CD14-positive monocyte (primary cell): ENCODE measurements at regions not wholly inside any gene's neighbourhood (a gene's known extent, or its start where the extent isn't known, plus 50 kb on each side); places are given as distances from the start of the nearest gene placed in this dataset.

Source experiments
- DNase-seq, 3 donors: peaks; one replicate each; pipeline ENCODE4 v3.0.0-alpha.2; 2011 to 2022
- H2AFZ ChIP-seq: 2 replicates; pipeline ENCODE4 v1.6.0; 2012; ENCODE audit warnings: mild to moderate bottlenecking, low read depth, low read length, inconsistent platforms; ENCODE audit not compliant: insufficient read depth, poor library complexity, severe bottlenecking
- H3K27ac ChIP-seq, 2 donors: 1 replicate in 1 of 2; 2 replicates in 1 of 2; pipeline ENCODE4 v1.5.1; 2012 to 2013; ENCODE audit warnings: low read length in 2 of 2, control low read depth in 1 of 2, inconsistent platforms in 1 of 2, low read depth in 1 of 2, mild to moderate bottlenecking in 1 of 2
- H3K27me3 ChIP-seq, 2 donors: one replicate each; pipeline versions ENCODE4 v1.6.0 to v1.6.1; 2011 to 2013; ENCODE audit warnings: low read length in 2 of 2; ENCODE audit not compliant: control insufficient read depth in 2 of 2, insufficient read depth in 2 of 2
- H3K36me3 ChIP-seq, 2 donors: replicated peaks in 1 of 2; 1 replicate in 1 of 2; 2 replicates in 1 of 2; pipeline versions ENCODE4 v1.5.1 to v1.6.1; 2012 to 2013; ENCODE audit warnings: low read length in 2 of 2, control low read depth in 1 of 2, inconsistent platforms in 1 of 2, mild to moderate bottlenecking in 1 of 2; ENCODE audit not compliant: insufficient read depth in 2 of 2, control insufficient read depth in 1 of 2
- H3K4me1 ChIP-seq, 2 donors: 1 replicate in 1 of 2; 2 replicates in 1 of 2; pipeline versions ENCODE4 v1.5.1 to v1.6.1; 2012 to 2013; ENCODE audit warnings: low read length in 2 of 2, control low read depth in 1 of 2, inconsistent platforms in 1 of 2, mild to moderate bottlenecking in 1 of 2, moderate library complexity in 1 of 2; ENCODE audit not compliant: insufficient read depth in 2 of 2, control insufficient read depth in 1 of 2
- H3K4me2 ChIP-seq: replicated peaks from 2 replicates; pipeline ENCODE3; 2012; ENCODE audit warnings: low read length, moderate library complexity, mild to moderate bottlenecking; ENCODE audit not compliant: poor library complexity, severe bottlenecking; ENCODE audit errors: extremely low read depth
- H3K4me3 ChIP-seq, 3 experiments: fragments of 200-600 bp in 1 of 3; sonication (generic) in 1 of 3; replicated peaks in 1 of 3; 1 replicate in 2 of 3; 2 replicates in 1 of 3; pipeline ENCODE4 v1.5.1; 2011 to 2013; ENCODE audit warnings: low read length in 3 of 3, mild to moderate bottlenecking in 3 of 3, control low read depth in 2 of 3, low read depth in 2 of 3, inconsistent platforms in 1 of 3, moderate library complexity in 1 of 3
- H3K79me2 ChIP-seq: 2 replicates; pipeline ENCODE4 v1.6.0; 2012; ENCODE audit warnings: mild to moderate bottlenecking, control low read depth, inconsistent platforms, low read length, moderate library complexity; ENCODE audit not compliant: insufficient read depth
- H3K9ac ChIP-seq: 2 replicates; pipeline ENCODE4 v1.6.0; 2017; ENCODE audit warnings: low read length, mild to moderate bottlenecking; ENCODE audit not compliant: insufficient read depth, poor library complexity, severe bottlenecking
- H3K9me3 ChIP-seq, 2 donors: replicated peaks in 1 of 2; 1 replicate in 1 of 2; 2 replicates in 1 of 2; pipeline versions ENCODE4 v1.5.1 to v1.6.1; 2012 to 2013; ENCODE audit warnings: low read length in 2 of 2, control low read depth in 1 of 2; ENCODE audit not compliant: control insufficient read depth in 1 of 2, insufficient read depth in 1 of 2
- H4K20me1 ChIP-seq: 2 replicates; pipeline ENCODE4 v1.6.0; 2012; ENCODE audit warnings: mild to moderate bottlenecking, low read length, control low read depth, moderate library complexity; ENCODE audit not compliant: insufficient read depth
- H3K27ac Mint-ChIP-seq, 7 donors: one replicate each; pipeline ENCODE4 v1.8.0; 2020; ENCODE audit warnings: mild to moderate bottlenecking in 7 of 7, mixed read lengths in 7 of 7, moderate library complexity in 6 of 7, inconsistent platforms in 2 of 7
- H3K27me3 Mint-ChIP-seq, 3 donors: one replicate each; pipeline ENCODE4 v1.8.0; 2021 to 2022; ENCODE audit warnings: low read depth in 3 of 3, mild to moderate bottlenecking in 3 of 3, mixed read lengths in 3 of 3, moderate library complexity in 3 of 3, inconsistent platforms in 1 of 3
- H3K36me3 Mint-ChIP-seq, 2 donors: one replicate each; pipeline ENCODE4 v1.8.0; 2020; ENCODE audit warnings: mixed read lengths in 2 of 2, inconsistent platforms in 1 of 2, mild to moderate bottlenecking in 1 of 2
- H3K4me1 Mint-ChIP-seq: one replicate; pipeline ENCODE4 v1.8.0; 2020; ENCODE audit warnings: mild to moderate bottlenecking, mixed read lengths
- H3K4me3 Mint-ChIP-seq, 2 donors: one replicate each; pipeline ENCODE4 v1.8.0; 2020; ENCODE audit warnings: mild to moderate bottlenecking in 2 of 2, mixed read lengths in 2 of 2, moderate library complexity in 1 of 2
- H3K9me3 Mint-ChIP-seq, 7 donors: one replicate each; pipeline ENCODE4 v1.8.0; 2020 to 2022; ENCODE audit warnings: mixed read lengths in 7 of 7, mild to moderate bottlenecking in 6 of 7, moderate library complexity in 6 of 7, inconsistent platforms in 2 of 7
- CTCF ChIP-seq: fragments of 200-600 bp; IDR thresholded peaks from one replicate; pipeline ENCODE4 v1.8.0; 2022; ENCODE audit warnings: antibody characterized with exemption, mild to moderate bottlenecking
- WGBS: methylation state at CpG from one replicate; pipeline ENCODE4 v1.1.5; 2013; ENCODE audit warnings: missing lambda C conversion rate; ENCODE audit not compliant: insufficient coverage; 5-methylcytosine and 5-hydroxymethylcytosine counted together
- intact Hi-C, 2 donors: fragments of 100-400 bp; cut with micrococcal nuclease; formaldehyde crosslinking; loops; one replicate each; pipeline versions ENCODE4 v1.15.0 to v1.15.1; 2023

- DNase-seq, result no peak
- Histone ChIP-seq H3K9ac (no peak overlapping the region), H3K4me2 (no peak overlapping the region), H3K36me3 (no peaks in the 10 kb centered on the region), H2AFZ (no peak overlapping the region), H4K20me1 (no peaks in the 10 kb centered on the region), H3K27ac (no peak overlapping the region), H3K27me3 (peaks cover 0 to 3% of the 10 kb centered on the region in 2 donors), H3K79me2 (no peaks in the 10 kb centered on the region), H3K9me3 (no peaks in the 10 kb centered on the region), H3K4me1 (no peaks in the 10 kb centered on the region), H3K4me3 (no peak overlapping the region)
- H3K27ac Mint-ChIP-seq, result peak overlapping the region in 1 of 7 donors; percentile 7
- TF ChIP-seq CTCF, result no peak
- no peaks in the 10 kb centered on the region for H3K36me3 Mint-ChIP-seq
- no peak overlapping the region for H3K4me3 Mint-ChIP-seq
- intact Hi-C loops, result no loop called here
- peaks cover 7 to 12% (median 8%) of the 10 kb centered on the region in 3 donors for H3K27me3 Mint-ChIP-seq
- peaks cover 0 to 3% (median 0%) of the 10 kb centered on the region in 7 donors for H3K9me3 Mint-ChIP-seq
- no peaks in the 10 kb centered on the region for H3K4me1 Mint-ChIP-seq
- 52% methylated on average over 4 of the region's 4 CpGs for WGBS
These were observed 343.7 kb upstream of the ARGLU1 start for GRCh38 chr13:106911627-106912026.

DNA sequence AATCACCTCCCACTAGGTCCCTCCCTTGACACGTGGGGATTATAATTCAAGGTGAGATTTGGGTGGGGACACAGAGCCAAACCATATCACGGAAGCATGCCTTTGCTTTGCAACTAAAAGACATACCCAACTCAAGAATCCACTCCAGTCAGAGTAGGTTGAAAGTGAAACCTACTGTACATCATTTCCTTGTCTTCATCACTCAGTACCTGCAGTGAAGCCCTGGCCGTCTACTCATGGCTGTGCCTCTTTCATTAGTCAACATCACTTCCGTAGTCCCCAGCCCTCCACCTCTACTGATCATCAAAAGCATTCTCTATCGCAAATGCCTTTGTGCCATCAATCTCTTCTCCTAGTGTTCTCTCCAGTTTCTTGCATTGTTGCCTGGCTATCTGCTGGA, 343.1 kb upstream of the ARGLU1 start:
- H3K79me2 ChIP-seq, result no peaks in the 10 kb centered on the region
- H3K4me1 ChIP-seq, result no peaks in the 10 kb centered on the region
- H3K9me3 ChIP-seq, result no peaks in the 10 kb centered on the region
- no peak overlapping the region for H3K4me3 Mint-ChIP-seq
- intact Hi-C loops, result no loop called here
- H3K27me3 ChIP-seq, result no peaks in the 10 kb centered on the region
- no peak for DNase-seq
- 91% methylated on average over 4 of the region's 5 CpGs for WGBS
- no peak overlapping the region for H3K4me2 ChIP-seq
- H3K4me1 Mint-ChIP-seq, result no peaks in the 10 kb centered on the region
- peak overlapping the region in 1 of 7 donors; percentile 7 for H3K27ac Mint-ChIP-seq
- H3K27ac ChIP-seq, result no peak overlapping the region
- no peaks in the 10 kb centered on the region for H4K20me1 ChIP-seq
- H2AFZ ChIP-seq, result no peak overlapping the region
- H3K36me3 Mint-ChIP-seq, result no peaks in the 10 kb centered on the region
- no peak overlapping the region for H3K4me3 ChIP-seq
- peaks cover 0 to 4% (median 0%) of the 10 kb centered on the region in 7 donors for H3K9me3 Mint-ChIP-seq
- H3K27me3 Mint-ChIP-seq, result peaks cover 5 to 9% (median 5%) of the 10 kb centered on the region in 3 donors
- no peaks in the 10 kb centered on the region for H3K36me3 ChIP-seq
- H3K9ac ChIP-seq, result no peak overlapping the region
- no peak for TF ChIP-seq CTCF
